ENCODE measurements at regions not wholly inside any gene's neighbourhood (a gene's known extent, or its start where the extent isn't known, plus 50 kb on each side); places are given as distances from the start of the nearest gene placed in this dataset.
"Not testable (repeated sequence)": the region's sequence is repeated elsewhere in the genome, so short reads cannot be mapped to it uniquely, and the experiment has no call there.

GRCh38 chr3:115204475-115204874, 57.4 kb upstream of the ZBTB20 start:
- no peak for DNase-seq (ENCODE audit: low read depth)
- no peak for TF ChIP-seq CTCF (conservative IDR thresholded peaks at IDR 0.05; ENCODE audit: low read depth, low read length)

GRCh38 chr3:115208066-115208750, 61.1 kb upstream of the ZBTB20 start:
- TF ChIP-seq CTCF (conservative IDR thresholded peaks at IDR 0.05; ENCODE audit: low read depth, low read length), result no peak
- no peak overlapping the region for H3K4me3 ChIP-seq (ENCODE audit: low read length)
- DNase-seq (ENCODE audit: low read depth), result no peak

More at GRCh38 chr3:115204475-115204874, 57.4 kb upstream of the ZBTB20 start:
- H3K4me3 ChIP-seq (ENCODE audit: low read length), result no peak overlapping the region

GRCh38 chr3:115211810-115212492, 64.9 kb upstream of the ZBTB20 start:
- no peak for TF ChIP-seq CTCF (conservative IDR thresholded peaks at IDR 0.05; ENCODE audit: low read depth, low read length)
- no peak overlapping the region for H3K4me3 ChIP-seq (ENCODE audit: low read length)
- DNase-seq (ENCODE audit: low read depth), result no peak

GRCh38 chr3:115212615-115213014, 65.5 kb upstream of the ZBTB20 start:
- no peak for DNase-seq (ENCODE audit: low read depth)
- no peak for TF ChIP-seq CTCF (conservative IDR thresholded peaks at IDR 0.05; ENCODE audit: low read depth, low read length)
- no peak overlapping the region for H3K4me3 ChIP-seq (ENCODE audit: low read length)

GRCh38 chr3:115213052-115213451, 66.0 kb upstream of the ZBTB20 start:
- not testable (repeated sequence) for DNase-seq (ENCODE audit: low read depth); H3K4me3 ChIP-seq (ENCODE audit: low read length)

- DNase-seq (ENCODE audit: low read depth), result no peak
- no peak for TF ChIP-seq CTCF (conservative IDR thresholded peaks at IDR 0.05; ENCODE audit: low read depth, low read length)
- no peak overlapping the region for H3K4me3 ChIP-seq (ENCODE audit: low read length)
Observed at GRCh38 chr3:115217292-115217677, 70.2 kb upstream of the ZBTB20 start.

- DNase-seq (ENCODE audit: low read depth), result peak; percentile 22
- peak; percentile 74 for TF ChIP-seq CTCF (conservative IDR thresholded peaks at IDR 0.05; ENCODE audit: low read depth, low read length)
- H3K4me3 ChIP-seq (ENCODE audit: low read length), result no peak overlapping the region
Observed at GRCh38 chr3:115217678-115218451, 70.8 kb upstream of the ZBTB20 start.
